ENCODE measurements at regions not wholly inside any gene's neighbourhood (a gene's known extent, or its start where the extent isn't known, plus 50 kb on each side); places are given as distances from the start of the nearest gene placed in this dataset.
A peak's percentile ranks its signal among the peaks of the same experiment; 100 is the strongest.
"Not testable (repeated sequence)": the region's sequence is repeated elsewhere in the genome, so short reads cannot be mapped to it uniquely, and the experiment has no call there.

- H3K27ac Mint-ChIP-seq (ENCODE audit: unreplicated experiment): no peak overlapping the region
- no TSS peak for BruUV-seq (replicated peaks)
Observed at GRCh38 chr3:84685467-84685866, 273.3 kb upstream of the CADM2 start.

DNA sequence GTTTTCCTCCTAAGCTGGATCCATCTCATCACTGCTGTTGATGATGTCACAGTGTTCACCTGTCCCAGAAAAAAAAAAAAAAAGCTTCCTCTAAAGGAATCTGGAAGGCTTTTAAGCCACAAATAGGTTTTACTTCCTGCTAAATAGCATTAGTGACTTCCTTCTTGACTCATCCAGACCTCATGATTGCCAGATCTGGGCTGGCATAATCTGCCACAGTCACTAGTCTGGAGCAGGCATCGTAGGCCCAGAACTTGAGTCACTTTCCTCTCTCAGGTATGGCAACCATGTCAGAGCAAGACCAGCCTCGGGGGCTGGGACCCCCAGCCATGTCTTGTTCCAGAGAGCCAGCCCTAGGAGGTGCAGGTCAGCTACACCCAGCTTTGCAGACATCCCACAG is 266.5 kb upstream of the CADM2 start:
- no TSS peak for BruUV-seq (replicated peaks)
- Mint-ChIP-seq H3K27me3 (ENCODE audit: unreplicated experiment) (no peaks in the 10 kb centered on the region), H3K27ac (ENCODE audit: unreplicated experiment) (no peak overlapping the region), H3K9me3 (ENCODE audit: low read depth, unreplicated experiment) (peaks cover 4% of the 10 kb centered on the region), H3K4me3 (ENCODE audit: low read depth, unreplicated experiment) (no peak overlapping the region), H3K4me1 (ENCODE audit: low read depth, unreplicated experiment) (no peaks in the 10 kb centered on the region), H3K36me3 (ENCODE audit: insufficient read depth, unreplicated experiment) (no peaks in the 10 kb centered on the region)
- DNase-seq: peak; percentile 17
- TF ChIP-seq, protein P1, sequence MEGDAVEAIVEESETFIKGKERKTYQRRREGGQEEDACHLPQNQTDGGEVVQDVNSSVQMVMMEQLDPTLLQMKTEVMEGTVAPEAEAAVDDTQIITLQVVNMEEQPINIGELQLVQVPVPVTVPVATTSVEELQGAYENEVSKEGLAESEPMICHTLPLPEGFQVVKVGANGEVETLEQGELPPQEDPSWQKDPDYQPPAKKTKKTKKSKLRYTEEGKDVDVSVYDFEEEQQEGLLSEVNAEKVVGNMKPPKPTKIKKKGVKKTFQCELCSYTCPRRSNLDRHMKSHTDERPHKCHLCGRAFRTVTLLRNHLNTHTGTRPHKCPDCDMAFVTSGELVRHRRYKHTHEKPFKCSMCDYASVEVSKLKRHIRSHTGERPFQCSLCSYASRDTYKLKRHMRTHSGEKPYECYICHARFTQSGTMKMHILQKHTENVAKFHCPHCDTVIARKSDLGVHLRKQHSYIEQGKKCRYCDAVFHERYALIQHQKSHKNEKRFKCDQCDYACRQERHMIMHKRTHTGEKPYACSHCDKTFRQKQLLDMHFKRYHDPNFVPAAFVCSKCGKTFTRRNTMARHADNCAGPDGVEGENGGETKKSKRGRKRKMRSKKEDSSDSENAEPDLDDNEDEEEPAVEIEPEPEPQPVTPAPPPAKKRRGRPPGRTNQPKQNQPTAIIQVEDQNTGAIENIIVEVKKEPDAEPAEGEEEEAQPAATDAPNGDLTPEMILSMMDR (IDR thresholded peaks at IDR 0.05; ENCODE audit: unreplicated experiment): no peak
- intact Hi-C loops (cut with micrococcal nuclease; ENCODE audit: unreplicated experiment): no loop called here
- CTCF ChIA-PET: no interaction called here

More at GRCh38 chr3:84685467-84685866, 273.3 kb upstream of the CADM2 start:
- Mint-ChIP-seq H3K4me3 (ENCODE audit: low read depth, unreplicated experiment) (no peak overlapping the region), H3K27me3 (ENCODE audit: unreplicated experiment) (no peaks in the 10 kb centered on the region), H3K36me3 (ENCODE audit: insufficient read depth, unreplicated experiment) (no peaks in the 10 kb centered on the region), H3K4me1 (ENCODE audit: low read depth, unreplicated experiment) (no peaks in the 10 kb centered on the region), H3K9me3 (ENCODE audit: low read depth, unreplicated experiment) (peaks cover 2% of the 10 kb centered on the region)
- DNase-seq: no peak
- CTCF ChIA-PET: no interaction called here
- intact Hi-C loops (cut with micrococcal nuclease; ENCODE audit: unreplicated experiment): no loop called here
- TF ChIP-seq, protein P1 (IDR thresholded peaks at IDR 0.05; ENCODE audit: unreplicated experiment): no peak

DNA sequence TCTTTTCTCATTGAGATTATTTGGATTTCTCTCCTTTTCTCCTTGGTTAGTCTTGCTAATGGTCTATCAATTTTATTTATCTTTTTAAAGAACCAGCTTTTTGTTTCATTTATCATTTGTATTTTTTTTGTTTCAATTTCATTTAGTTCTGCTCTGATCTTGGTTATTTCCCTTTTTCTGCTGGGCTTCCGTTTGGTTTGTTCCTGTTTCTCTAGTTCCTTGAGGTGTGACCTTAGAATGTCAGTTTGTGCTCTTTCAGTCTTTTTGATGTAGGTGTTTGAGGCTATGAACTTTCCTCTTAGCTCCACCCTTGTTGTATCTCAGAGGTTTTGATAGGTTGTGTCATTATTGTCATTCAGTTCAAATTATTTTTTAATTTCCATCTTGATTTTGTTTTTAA is 248.5 kb upstream of the CADM2 start:
- DNase-seq; H3K36me3 Mint-ChIP-seq (ENCODE audit: insufficient read depth, unreplicated experiment); H3K9me3 Mint-ChIP-seq (ENCODE audit: low read depth, unreplicated experiment); H3K4me3 Mint-ChIP-seq (ENCODE audit: low read depth, unreplicated experiment); H3K27me3 Mint-ChIP-seq (ENCODE audit: unreplicated experiment); intact Hi-C loops (cut with micrococcal nuclease; ENCODE audit: unreplicated experiment); H3K4me1 Mint-ChIP-seq (ENCODE audit: low read depth, unreplicated experiment); CTCF ChIA-PET; H3K27ac Mint-ChIP-seq (ENCODE audit: unreplicated experiment); BruUV-seq (replicated peaks): not testable (repeated sequence)

GRCh38 chr3:84717894-84718293 is 240.9 kb upstream of the CADM2 start:
- Mint-ChIP-seq H3K27me3 (ENCODE audit: unreplicated experiment) (no peaks in the 10 kb centered on the region), H3K4me1 (ENCODE audit: low read depth, unreplicated experiment) (no peaks in the 10 kb centered on the region), H3K27ac (ENCODE audit: unreplicated experiment) (no peak overlapping the region), H3K36me3 (ENCODE audit: insufficient read depth, unreplicated experiment) (no peaks in the 10 kb centered on the region), H3K4me3 (ENCODE audit: low read depth, unreplicated experiment) (no peak overlapping the region), H3K9me3 (ENCODE audit: low read depth, unreplicated experiment) (no peaks in the 10 kb centered on the region)
- intact Hi-C loops (cut with micrococcal nuclease; ENCODE audit: unreplicated experiment): no loop called here
- TF ChIP-seq, protein P1 (IDR thresholded peaks at IDR 0.05; ENCODE audit: unreplicated experiment): no peak
- CTCF ChIA-PET: no interaction called here
- no peak for DNase-seq
- no TSS peak for BruUV-seq (replicated peaks)

DNA sequence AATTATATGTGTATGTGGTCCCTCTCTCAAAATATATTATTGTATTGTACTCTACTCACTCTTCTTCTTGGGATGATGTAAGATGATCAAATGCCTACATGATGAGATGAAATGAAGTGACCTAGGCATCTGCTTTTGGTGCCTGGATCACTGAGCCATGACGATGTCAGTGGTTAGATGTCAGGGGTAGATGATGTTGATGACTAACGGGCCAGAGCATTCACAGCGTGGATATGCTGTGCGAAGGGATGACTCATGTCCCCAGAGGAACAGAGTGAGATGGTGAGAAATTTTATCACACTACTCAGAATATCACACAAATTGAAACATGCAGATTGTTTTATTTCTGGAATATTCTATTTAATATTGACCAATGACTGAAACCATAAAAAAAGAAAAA is 233.9 kb upstream of the CADM2 start:
- TF ChIP-seq, protein P1 (IDR thresholded peaks at IDR 0.05; ENCODE audit: unreplicated experiment): no peak
- Mint-ChIP-seq H3K4me3 (ENCODE audit: low read depth, unreplicated experiment) (no peak overlapping the region), H3K27me3 (ENCODE audit: unreplicated experiment) (no peaks in the 10 kb centered on the region), H3K4me1 (ENCODE audit: low read depth, unreplicated experiment) (no peaks in the 10 kb centered on the region), H3K27ac (ENCODE audit: unreplicated experiment) (no peak overlapping the region), H3K9me3 (ENCODE audit: low read depth, unreplicated experiment) (no peaks in the 10 kb centered on the region), H3K36me3 (ENCODE audit: insufficient read depth, unreplicated experiment) (no peaks in the 10 kb centered on the region)
- intact Hi-C loops (cut with micrococcal nuclease; ENCODE audit: unreplicated experiment): loop anchor here (5.0 kb wide), 1 partner anchor 622 kb away; no protein-coding TSS in a partner anchor
- BruUV-seq (replicated peaks): no TSS peak
- CTCF ChIA-PET: no interaction called here
- DNase-seq: no peak

All from Calu3 (cell line).